ENCODE measurements at regions not wholly inside any gene's neighbourhood (a gene's known extent, or its start where the extent isn't known, plus 50 kb on each side); places are given as distances from the start of the nearest gene placed in this dataset.

DNA sequence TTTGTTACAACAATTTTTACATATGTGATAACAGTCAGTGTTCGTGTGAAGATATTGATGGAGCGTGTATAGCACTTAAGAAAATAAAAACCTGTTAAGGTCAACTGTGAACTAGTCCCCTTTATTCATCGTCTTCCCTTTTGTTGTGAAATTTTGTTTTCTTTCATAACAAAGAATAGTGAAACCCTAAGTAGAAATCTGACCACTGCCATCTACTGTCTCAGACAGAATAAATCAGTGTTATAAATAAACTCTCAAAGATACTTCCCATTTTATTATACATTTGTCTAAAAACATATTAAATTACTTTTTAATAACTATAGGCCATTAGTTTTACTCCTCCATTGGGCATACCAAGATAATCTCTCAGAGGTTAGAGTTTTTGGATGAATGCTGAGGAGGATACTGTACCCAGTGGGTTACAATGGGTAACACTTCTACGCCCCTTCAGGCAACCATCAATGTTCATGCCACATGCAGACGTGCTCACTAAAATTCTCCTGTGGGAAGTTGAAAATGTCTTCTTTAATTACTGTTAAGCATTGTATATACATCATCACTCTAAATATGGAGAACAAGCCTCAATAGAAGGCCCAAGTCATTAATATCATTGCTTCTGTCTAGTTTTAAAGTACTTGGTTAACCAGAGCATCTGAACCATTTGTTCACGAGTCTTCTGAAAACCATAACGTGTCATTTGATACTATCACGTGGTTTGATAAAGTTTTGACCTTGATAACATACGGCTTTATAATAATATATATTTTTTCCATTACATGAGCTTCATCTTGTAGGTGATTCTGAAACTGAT, 171.2 kb downstream of the TMA16 start:
- TF ChIP-seq JUNB (IDR thresholded peaks at IDR 0.05) (no peak), GATA3 (IDR thresholded peaks at IDR 0.05; ENCODE audit: borderline replicate concordance) (no peak), HOXB5 (CRISPR knock-in tag; IDR thresholded peaks at IDR 0.05) (no peak), PHF8 (IDR thresholded peaks at IDR 0.05; ENCODE audit: borderline replicate concordance, low read depth) (no peak)
- TF ChIP-seq, protein P1, sequence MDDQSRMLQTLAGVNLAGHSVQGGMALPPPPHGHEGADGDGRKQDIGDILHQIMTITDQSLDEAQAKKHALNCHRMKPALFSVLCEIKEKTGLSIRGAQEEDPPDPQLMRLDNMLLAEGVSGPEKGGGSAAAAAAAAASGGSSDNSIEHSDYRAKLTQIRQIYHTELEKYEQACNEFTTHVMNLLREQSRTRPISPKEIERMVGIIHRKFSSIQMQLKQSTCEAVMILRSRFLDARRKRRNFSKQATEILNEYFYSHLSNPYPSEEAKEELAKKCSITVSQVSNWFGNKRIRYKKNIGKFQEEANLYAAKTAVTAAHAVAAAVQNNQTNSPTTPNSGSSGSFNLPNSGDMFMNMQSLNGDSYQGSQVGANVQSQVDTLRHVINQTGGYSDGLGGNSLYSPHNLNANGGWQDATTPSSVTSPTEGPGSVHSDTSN (IDR thresholded peaks at IDR 0.05): no peak
- WGBS (ENCODE audit: missing lambda C conversion rate): 27% methylated on average over 9 of the region's 9 CpGs
- ATAC-seq (no peak), DNase-seq (ENCODE audit: low read depth in 1 of 2, low spot score in 1 of 2) (no peak), FAIRE-seq (no peak)
- H3K4me3 ChIP-seq: no peak overlapping the region
- ChIA-PET POLR2A (no interaction called here), CTCF (no interaction called here)
- no peaks in the 10 kb centered on the region for H3K4me1 ChIP-seq
- no peaks in the 10 kb centered on the region for H3K9me3 ChIP-seq
- H3K4me2 ChIP-seq: no peak overlapping the region
- H3K27ac ChIP-seq: no peak overlapping the region

DNA sequence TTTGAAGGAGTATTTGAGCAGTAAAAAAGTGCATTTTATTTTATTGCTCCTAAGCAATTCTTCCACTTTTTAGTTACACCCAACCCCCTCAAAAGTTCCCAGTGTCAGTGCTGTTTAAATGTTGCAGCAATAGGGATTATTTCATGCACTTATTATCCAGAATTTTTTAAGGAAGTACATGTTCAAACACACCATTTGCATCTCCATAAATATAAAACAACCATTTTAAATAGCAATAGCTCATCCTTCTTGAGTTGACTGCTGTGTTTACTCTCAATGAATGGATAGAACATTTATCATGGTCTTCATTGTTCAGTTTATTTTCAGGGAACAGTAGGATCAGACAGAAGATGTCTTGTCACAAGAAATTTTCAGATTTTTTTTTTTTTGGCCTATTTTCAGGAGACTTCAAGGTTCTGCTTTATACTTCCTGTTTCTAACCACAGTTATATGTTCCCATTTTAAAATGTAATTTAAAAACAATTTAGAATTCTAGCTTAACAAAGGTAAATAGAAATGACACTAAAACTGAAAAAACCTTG, 171.9 kb downstream of the TMA16 start:
- ChIA-PET POLR2A (no interaction called here), CTCF (no interaction called here)
- no peak overlapping the region for H3K4me2 ChIP-seq
- no peak for TF ChIP-seq RNF2 (IDR thresholded peaks at IDR 0.05; ENCODE audit: borderline replicate concordance, low read depth)
- no peak for TF ChIP-seq HDAC2 (IDR thresholded peaks at IDR 0.05)
- no peak for TF ChIP-seq MAZ (IDR thresholded peaks at IDR 0.05; ENCODE audit: borderline replicate concordance, low read depth, low read length)
- no peak for TF ChIP-seq USF2 (IDR thresholded peaks at IDR 0.05)
- no peak for TF ChIP-seq RARB (CRISPR knock-in tag; IDR thresholded peaks at IDR 0.05)
- no peak for TF ChIP-seq HOXB5 (CRISPR knock-in tag; IDR thresholded peaks at IDR 0.05)
- H3K27ac ChIP-seq: no peak overlapping the region
- DNase-seq (ENCODE audit: low read depth in 1 of 2, low spot score in 1 of 2) (no peak), FAIRE-seq (no peak), ATAC-seq (no peak)
- H3K4me1 ChIP-seq: no peaks in the 10 kb centered on the region
- H3K9me3 ChIP-seq: no peaks in the 10 kb centered on the region
- no peak overlapping the region for H3K4me3 ChIP-seq

- DNase-seq (ENCODE audit: low read depth in 1 of 2, low spot score in 1 of 2) (no peak), ATAC-seq (no peak), FAIRE-seq (no peak)
- Histone ChIP-seq H3K4me1 (no peaks in the 10 kb centered on the region), H3K27ac (no peak overlapping the region), H3K9me3 (no peaks in the 10 kb centered on the region), H3K4me2 (no peak overlapping the region), H3K4me3 (no peak overlapping the region)
- WGBS (ENCODE audit: missing lambda C conversion rate): 5% methylated on average over 3 of the region's 3 CpGs
- no peak for TF ChIP-seq ZFP36 (IDR thresholded peaks at IDR 0.05; ENCODE audit: borderline replicate concordance, partially characterized antibody)
- no peak for TF ChIP-seq JUNB (IDR thresholded peaks at IDR 0.05)
- TF ChIP-seq GATA3 (IDR thresholded peaks at IDR 0.05; ENCODE audit: borderline replicate concordance): no peak
- no peak for TF ChIP-seq NFE2L2 (conservative IDR thresholded peaks at IDR 0.05; ENCODE audit: low read length)
- TF ChIP-seq USF2 (IDR thresholded peaks at IDR 0.05): no peak
- TF ChIP-seq FOXS1 (CRISPR knock-in tag; IDR thresholded peaks at IDR 0.05): no peak
- TF ChIP-seq REST (IDR thresholded peaks at IDR 0.05): no peak
- TF ChIP-seq ZSCAN20 (CRISPR knock-in tag; IDR thresholded peaks at IDR 0.05): no peak
- no peak for TF ChIP-seq JUN (IDR thresholded peaks at IDR 0.05)
- TF ChIP-seq MAX (IDR thresholded peaks at IDR 0.05): no peak
- POLR2A ChIA-PET: no interaction called here
- CTCF ChIA-PET: no interaction called here
Observed at GRCh38 chr4:163672751-163673150, 178.3 kb downstream of the TMA16 start.

Data from A549 (cell line).